HG03378 (cell line): ENCODE measurements at regions not wholly inside any gene's neighbourhood (a gene's known extent, or its start where the extent isn't known, plus 50 kb on each side); places are given as distances from the start of the nearest gene placed in this dataset.

Experiments
- ATAC-seq: cut with Tn5 transposase; IDR thresholded peaks from one replicate; pipeline ENCODE4 v1.9.1; 2021; ENCODE audit warnings: mild to moderate bottlenecking, moderate library complexity; ENCODE audit not compliant: unreplicated experiment

- no peak for ATAC-seq
Observed at GRCh38 chr6:123747515-123747914, 56.1 kb upstream of the NKAIN2 start.

DNA sequence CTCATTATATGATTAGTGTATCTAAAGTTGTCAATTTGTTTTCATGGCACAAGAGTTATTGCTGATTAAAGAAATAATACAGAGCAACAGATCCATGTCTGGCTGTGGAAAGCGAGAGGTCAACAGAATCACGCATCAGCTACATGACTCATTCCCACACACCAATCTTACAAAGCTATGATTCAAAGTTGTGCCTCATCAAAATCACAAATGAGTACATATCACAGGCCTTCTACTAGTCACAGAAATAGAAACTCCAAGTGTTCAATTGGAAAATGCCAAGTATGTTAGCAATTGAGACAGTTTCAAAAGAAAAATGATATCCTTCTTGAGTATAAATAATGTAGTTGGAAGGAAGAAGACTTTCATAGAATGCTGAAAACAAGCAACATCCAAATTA lies 57.8 kb upstream of the NKAIN2 start:
- ATAC-seq, result no peak

DNA sequence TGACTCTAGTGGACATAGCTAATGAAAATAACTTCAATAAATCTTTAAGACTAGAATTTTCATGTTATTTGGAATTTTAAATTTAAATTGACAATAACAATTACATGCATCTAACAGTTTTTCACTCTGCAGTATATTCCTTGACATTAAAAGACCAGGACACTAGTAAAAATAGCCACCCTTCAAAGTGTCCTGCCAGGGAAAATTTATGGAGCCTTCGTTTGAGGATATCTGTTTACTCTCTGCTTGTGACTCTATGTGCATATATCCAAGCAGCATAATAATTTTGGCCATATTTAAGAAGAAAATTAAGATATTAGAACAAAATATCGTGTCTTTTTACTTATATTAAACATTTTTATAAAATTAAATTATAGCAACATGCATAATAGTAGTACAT lies 58.8 kb upstream of the NKAIN2 start:
- no peak for ATAC-seq

GRCh38 chr6:123742626-123743025 lies 61.0 kb upstream of the NKAIN2 start:
- ATAC-seq, result no peak

DNA sequence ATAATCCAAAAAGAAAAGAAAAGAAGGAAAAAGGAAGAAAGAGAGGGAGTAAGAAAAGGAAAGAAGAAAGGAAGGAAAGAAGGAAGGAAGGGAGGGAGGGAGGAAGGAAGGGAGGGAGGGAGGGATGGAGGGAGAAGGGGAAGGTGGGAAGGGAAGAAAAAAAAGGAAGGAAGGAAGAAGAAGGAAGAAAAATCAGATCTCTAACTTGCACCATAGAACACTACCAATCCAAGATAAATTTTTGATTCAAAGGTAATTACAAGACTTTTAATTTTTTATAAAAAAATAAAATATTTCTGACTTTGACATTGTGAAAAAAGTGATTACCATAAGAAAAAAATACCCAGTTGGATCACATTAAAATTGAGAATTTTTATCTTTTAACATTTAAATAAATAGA lies 70.5 kb upstream of the NKAIN2 start:
- ATAC-seq, result no peak

- no peak for ATAC-seq
Observed at GRCh38 chr6:123716506-123716905, 79.8 kb upstream of the TRDN start.

DNA sequence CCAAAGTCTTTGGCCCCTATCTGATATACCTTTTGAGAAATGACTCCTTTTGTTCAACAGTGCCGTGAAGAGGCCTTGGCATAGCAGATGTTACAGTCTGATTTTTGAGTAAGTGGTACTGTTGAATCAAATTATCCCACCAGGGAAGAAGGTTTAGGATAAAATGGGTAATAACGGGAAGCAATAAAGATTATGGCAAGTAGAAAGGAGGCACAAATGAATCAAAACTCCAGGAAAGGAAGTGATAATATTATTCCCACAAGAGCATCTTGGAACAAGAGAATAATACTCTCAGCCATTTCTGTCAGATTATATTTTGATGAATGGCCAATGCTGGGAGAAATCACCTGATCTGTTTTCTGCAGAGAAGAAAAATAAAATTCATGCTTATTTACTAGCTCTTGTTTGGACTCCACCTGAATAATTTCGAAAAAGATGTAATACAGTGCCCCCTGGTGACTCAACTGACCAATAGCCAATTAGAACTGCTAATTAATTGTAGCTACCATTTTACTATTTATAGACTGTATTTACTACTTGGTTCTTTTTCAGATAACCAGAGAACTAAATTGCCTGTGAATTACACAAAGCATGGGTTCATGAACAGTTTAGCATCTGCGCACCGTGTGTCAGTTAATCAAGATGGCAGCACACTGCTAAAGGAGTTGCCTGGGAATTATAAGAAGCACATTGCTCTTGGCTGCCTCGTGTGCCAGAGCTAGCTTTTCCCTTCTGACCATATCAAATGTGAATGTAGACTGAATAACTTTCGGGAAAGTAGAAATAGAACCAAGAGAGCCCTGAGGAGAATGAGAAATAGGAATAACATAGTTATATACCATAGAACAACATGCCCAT lies 78.5 kb upstream of the TRDN start:
- ATAC-seq, result peak; percentile 75

DNA sequence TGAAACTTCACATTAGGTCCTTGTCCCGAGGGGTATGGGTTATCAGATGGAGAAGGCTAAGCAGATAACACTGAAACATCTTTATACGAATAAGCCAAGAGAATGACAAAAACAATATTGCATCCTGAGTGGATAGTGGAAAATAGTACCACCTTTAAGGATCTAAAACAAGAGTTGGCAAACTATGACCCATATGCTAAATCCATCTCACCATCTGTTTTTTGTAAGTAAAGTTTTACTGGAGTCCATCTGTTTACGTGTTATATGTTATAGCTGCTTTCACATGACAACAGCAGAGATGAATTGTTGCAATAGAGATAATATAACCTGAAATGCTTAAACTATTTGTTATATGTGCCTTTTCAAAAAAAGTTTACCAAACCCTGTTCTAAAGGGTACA lies 76.1 kb upstream of the TRDN start:
- ATAC-seq, result no peak

GRCh38 chr6:123702943-123703342 lies 66.2 kb upstream of the TRDN start:
- ATAC-seq, result no peak

DNA sequence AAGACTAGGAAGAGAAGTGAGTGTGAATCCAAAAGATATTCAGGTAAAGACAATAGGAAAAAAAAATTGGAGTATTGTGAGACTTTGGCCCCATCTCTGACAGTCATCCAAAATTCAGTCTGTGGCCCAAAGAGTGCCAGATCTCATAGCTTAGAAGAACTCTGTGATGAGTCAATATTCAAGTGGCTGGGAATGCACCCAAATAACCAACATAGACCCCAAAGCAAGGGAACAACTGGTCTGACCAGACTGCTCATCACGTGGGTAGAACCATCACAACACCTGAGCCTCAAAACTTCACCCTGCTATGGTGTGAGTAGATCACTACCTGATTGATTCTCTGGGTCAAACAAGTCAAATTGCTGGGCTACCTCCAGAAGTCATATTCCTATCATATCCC lies 51.1 kb upstream of the TRDN start:
- ATAC-seq, result no peak
